PFSK-1 (cell line): ENCODE measurements at regions not wholly inside any gene's neighbourhood (a gene's known extent, or its start where the extent isn't known, plus 50 kb on each side); places are given as distances from the start of the nearest gene placed in this dataset.

Experiments used
- FOXP2 ChIP-seq: optimal IDR thresholded peaks from 2 replicates; pipeline ENCODE3; 2011; ENCODE audit warnings: borderline replicate concordance, control low read depth, inconsistent platforms; ENCODE audit not compliant: insufficient read depth; ENCODE audit errors: extremely low read length, extremely low read depth
- POLR2AphosphoS5 ChIP-seq: IDR thresholded peaks from 2 replicates; pipeline ENCODE4 v1.6.1; 2012; ENCODE audit warnings: low read depth, mild to moderate bottlenecking, control low read depth, low read length, moderate library complexity
- SIN3A ChIP-seq: IDR thresholded peaks from 2 replicates; pipeline ENCODE4 v1.6.1; 2012; ENCODE audit warnings: mild to moderate bottlenecking, low read length, moderate library complexity, borderline replicate concordance; ENCODE audit not compliant: insufficient read depth
- TAF1 ChIP-seq: IDR thresholded peaks from 2 replicates; pipeline ENCODE4 v1.6.1; 2012; ENCODE audit warnings: low read length, control low read depth, borderline replicate concordance; ENCODE audit not compliant: insufficient read depth
- TF ChIP-seq, protein P1 (sequence below), 2 experiments: IDR thresholded peaks; 2 replicates each; pipeline versions ENCODE4 v1.6.1 to v1.8.0; 2011 to 2012; ENCODE audit warnings: low read depth in 2 of 2, low read length in 2 of 2, control low read depth in 1 of 2, inconsistent platforms in 1 of 2, mild to moderate bottlenecking in 1 of 2, moderate library complexity in 1 of 2; ENCODE audit not compliant: insufficient read depth in 1 of 2

DNA sequence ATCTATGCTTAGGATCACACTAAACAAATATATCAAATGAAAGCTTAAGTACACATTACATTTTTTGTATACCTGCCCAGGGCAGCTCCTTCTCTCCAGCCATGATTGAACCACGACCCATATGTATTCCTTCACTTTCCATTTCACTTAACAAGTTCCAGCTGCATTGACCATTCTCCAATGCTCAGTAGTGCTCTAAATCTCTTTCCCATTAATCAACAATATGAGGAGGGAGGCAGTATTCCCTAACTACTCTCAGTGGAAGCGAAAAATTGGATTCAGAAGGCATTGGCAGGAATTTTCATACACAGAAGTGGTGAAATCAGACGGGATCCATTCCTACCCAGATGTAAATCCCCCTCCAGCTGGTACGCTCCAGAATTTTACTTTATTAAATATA is 372.0 kb upstream of the LUZP2 start:
- TF ChIP-seq SIN3A = no peak
- no peak for TF ChIP-seq POLR2AphosphoS5
- TF ChIP-seq, protein P1, sequence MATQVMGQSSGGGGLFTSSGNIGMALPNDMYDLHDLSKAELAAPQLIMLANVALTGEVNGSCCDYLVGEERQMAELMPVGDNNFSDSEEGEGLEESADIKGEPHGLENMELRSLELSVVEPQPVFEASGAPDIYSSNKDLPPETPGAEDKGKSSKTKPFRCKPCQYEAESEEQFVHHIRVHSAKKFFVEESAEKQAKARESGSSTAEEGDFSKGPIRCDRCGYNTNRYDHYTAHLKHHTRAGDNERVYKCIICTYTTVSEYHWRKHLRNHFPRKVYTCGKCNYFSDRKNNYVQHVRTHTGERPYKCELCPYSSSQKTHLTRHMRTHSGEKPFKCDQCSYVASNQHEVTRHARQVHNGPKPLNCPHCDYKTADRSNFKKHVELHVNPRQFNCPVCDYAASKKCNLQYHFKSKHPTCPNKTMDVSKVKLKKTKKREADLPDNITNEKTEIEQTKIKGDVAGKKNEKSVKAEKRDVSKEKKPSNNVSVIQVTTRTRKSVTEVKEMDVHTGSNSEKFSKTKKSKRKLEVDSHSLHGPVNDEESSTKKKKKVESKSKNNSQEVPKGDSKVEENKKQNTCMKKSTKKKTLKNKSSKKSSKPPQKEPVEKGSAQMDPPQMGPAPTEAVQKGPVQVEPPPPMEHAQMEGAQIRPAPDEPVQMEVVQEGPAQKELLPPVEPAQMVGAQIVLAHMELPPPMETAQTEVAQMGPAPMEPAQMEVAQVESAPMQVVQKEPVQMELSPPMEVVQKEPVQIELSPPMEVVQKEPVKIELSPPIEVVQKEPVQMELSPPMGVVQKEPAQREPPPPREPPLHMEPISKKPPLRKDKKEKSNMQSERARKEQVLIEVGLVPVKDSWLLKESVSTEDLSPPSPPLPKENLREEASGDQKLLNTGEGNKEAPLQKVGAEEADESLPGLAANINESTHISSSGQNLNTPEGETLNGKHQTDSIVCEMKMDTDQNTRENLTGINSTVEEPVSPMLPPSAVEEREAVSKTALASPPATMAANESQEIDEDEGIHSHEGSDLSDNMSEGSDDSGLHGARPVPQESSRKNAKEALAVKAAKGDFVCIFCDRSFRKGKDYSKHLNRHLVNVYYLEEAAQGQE (IDR thresholded peaks at IDR 0.05; ENCODE audit: insufficient read depth in 1 of 2, low read depth in 2 of 2, low read length in 2 of 2) = no peak
- TF ChIP-seq TAF1 = no peak
- no peak for TF ChIP-seq FOXP2
